Vagina (tissue), 2 donors: ENCODE measurements at regions not wholly inside any gene's neighbourhood (a gene's known extent, or its start where the extent isn't known, plus 50 kb on each side); places are given as distances from the start of the nearest gene placed in this dataset.

Experiments
- DNase-seq, 2 donors: peaks; one replicate each; pipeline ENCODE4 v3.0.0-alpha.2; 2017; ENCODE audit errors: extremely low spot score in 2 of 2
- H3K27ac ChIP-seq: fragments of 200-600 bp; sonication (generic); one replicate; pipeline ENCODE4 v1.5.1; 2019
- H3K27me3 ChIP-seq: fragments of 200-600 bp; sonication (generic); one replicate; pipeline ENCODE4 v1.5.1; 2019
- H3K36me3 ChIP-seq, 2 donors: fragments of 200-600 bp; sonication (generic); one replicate each; pipeline ENCODE4 v1.5.1; 2017 to 2019
- H3K4me1 ChIP-seq: fragments of 200-600 bp; sonication (generic); one replicate; pipeline ENCODE4 v1.5.1; 2019
- H3K4me3 ChIP-seq, 2 donors: fragments of 200-600 bp; sonication (generic); 1 replicate in 1 of 2; 2 replicates in 1 of 2; pipeline ENCODE4 v1.5.1; 2016 to 2019
- H3K9me3 ChIP-seq: fragments of 200-600 bp; sonication (generic); one replicate; pipeline ENCODE4 v1.5.1; 2019
- CTCF ChIP-seq, 3 experiments: fragments of 450-650 bp in 2 of 3; fragments of 200-600 bp in 1 of 3; sonication (generic) in 1 of 3; IDR thresholded peaks; one replicate each; pipeline ENCODE4 v1.5.1; 2017 to 2019; ENCODE audit warnings: antibody characterized with exemption in 3 of 3, mild to moderate bottlenecking in 2 of 3, moderate library complexity in 2 of 3
- POLR2A ChIP-seq, 2 donors: fragments of 450-650 bp; IDR thresholded peaks; one replicate each; pipeline ENCODE4 v1.6.1; 2017; ENCODE audit warnings: antibody characterized with exemption in 2 of 2, mild to moderate bottlenecking in 2 of 2, moderate library complexity in 2 of 2
- POLR2AphosphoS5 ChIP-seq, 2 donors: sonication (generic); formaldehyde crosslinking; IDR thresholded peaks; one replicate each; pipeline ENCODE4 v1.9.0; 2017; ENCODE audit warnings: antibody characterized with exemption in 2 of 2, mild to moderate bottlenecking in 2 of 2, low read depth in 1 of 2; ENCODE audit not compliant: insufficient read depth in 1 of 2
- intact Hi-C: fragments of 100-400 bp; cut with DNase I; formaldehyde crosslinking; loops from one replicate; pipeline ENCODE4 v1.15.1; 2023

GRCh38 chr7:79673421-79673820 lies 220.0 kb upstream of the MAGI2 start:
- Histone ChIP-seq H3K27ac (no peak overlapping the region), H3K4me3 (no peak overlapping the region), H3K9me3 (no peaks in the 10 kb centered on the region), H3K36me3 (no peaks in the 10 kb centered on the region), H3K27me3 (no peaks in the 10 kb centered on the region), H3K4me1 (no peaks in the 10 kb centered on the region)
- intact Hi-C loops = no loop called here
- TF ChIP-seq POLR2AphosphoS5 (IDR thresholded peaks at IDR 0.05; ENCODE audit: insufficient read depth in 1 of 2, low read depth in 1 of 2) (no peak), CTCF (IDR thresholded peaks at IDR 0.05) (no peak), POLR2A (IDR thresholded peaks at IDR 0.05) (no peak)
- DNase-seq = no peak

GRCh38 chr7:79668292-79668691 lies 214.8 kb upstream of the MAGI2 start:
- intact Hi-C loops = no loop called here
- Histone ChIP-seq H3K27me3 (no peaks in the 10 kb centered on the region), H3K36me3 (no peaks in the 10 kb centered on the region), H3K9me3 (no peaks in the 10 kb centered on the region), H3K4me1 (no peaks in the 10 kb centered on the region), H3K4me3 (no peak overlapping the region), H3K27ac (no peak overlapping the region)
- TF ChIP-seq POLR2A (IDR thresholded peaks at IDR 0.05) = no peak
- TF ChIP-seq POLR2AphosphoS5 (IDR thresholded peaks at IDR 0.05; ENCODE audit: insufficient read depth in 1 of 2, low read depth in 1 of 2) = no peak
- no peak for TF ChIP-seq CTCF (IDR thresholded peaks at IDR 0.05)
- DNase-seq = no peak

- intact Hi-C loops = no loop called here
- Histone ChIP-seq H3K27ac (no peak overlapping the region), H3K9me3 (no peaks in the 10 kb centered on the region), H3K4me1 (no peaks in the 10 kb centered on the region), H3K4me3 (no peak overlapping the region), H3K27me3 (no peaks in the 10 kb centered on the region), H3K36me3 (no peaks in the 10 kb centered on the region)
- no peak for DNase-seq
- TF ChIP-seq POLR2AphosphoS5 (IDR thresholded peaks at IDR 0.05; ENCODE audit: insufficient read depth in 1 of 2, low read depth in 1 of 2) = no peak
- TF ChIP-seq CTCF (IDR thresholded peaks at IDR 0.05) = no peak
- no peak for TF ChIP-seq POLR2A (IDR thresholded peaks at IDR 0.05)
Measured at GRCh38 chr7:79666472-79666871, 213.0 kb upstream of the MAGI2 start.

GRCh38 chr7:79664884-79665676 lies 211.6 kb upstream of the MAGI2 start:
- intact Hi-C loops = no loop called here
- Histone ChIP-seq H3K9me3 (no peaks in the 10 kb centered on the region), H3K27ac (no peak overlapping the region), H3K4me3 (no peak overlapping the region), H3K27me3 (no peaks in the 10 kb centered on the region), H3K36me3 (no peaks in the 10 kb centered on the region), H3K4me1 (no peaks in the 10 kb centered on the region)
- DNase-seq = no peak
- TF ChIP-seq CTCF (IDR thresholded peaks at IDR 0.05) = no peak
- TF ChIP-seq POLR2AphosphoS5 (IDR thresholded peaks at IDR 0.05; ENCODE audit: insufficient read depth in 1 of 2, low read depth in 1 of 2) = no peak
- TF ChIP-seq POLR2A (IDR thresholded peaks at IDR 0.05) = no peak

- DNase-seq = no peak
- intact Hi-C loops = no loop called here
- Histone ChIP-seq H3K4me1 (no peaks in the 10 kb centered on the region), H3K27me3 (no peaks in the 10 kb centered on the region), H3K4me3 (no peak overlapping the region), H3K36me3 (no peaks in the 10 kb centered on the region), H3K9me3 (no peaks in the 10 kb centered on the region), H3K27ac (no peak overlapping the region)
- TF ChIP-seq CTCF (IDR thresholded peaks at IDR 0.05) = no peak
- no peak for TF ChIP-seq POLR2AphosphoS5 (IDR thresholded peaks at IDR 0.05; ENCODE audit: insufficient read depth in 1 of 2, low read depth in 1 of 2)
- TF ChIP-seq POLR2A (IDR thresholded peaks at IDR 0.05) = no peak
Measured at GRCh38 chr7:79658304-79658703, 204.8 kb upstream of the MAGI2 start.
